GM23338 (cell line): ENCODE measurements at regions not wholly inside any gene's neighbourhood (a gene's known extent, or its start where the extent isn't known, plus 50 kb on each side); places are given as distances from the start of the nearest gene placed in this dataset.

Source experiments
- ATAC-seq: fragments of 200-7000 bp; cut with Tn5 transposase; 3 replicates; pipeline ENCODE4 v1.9.1; 2020
- DNase-seq: peaks from one replicate; pipeline ENCODE4 v3.0.0-alpha.2; 2015; ENCODE audit warnings: low spot score
- H2AFZ ChIP-seq: fragments of 200-600 bp; sonication (generic); 2 replicates; pipeline ENCODE4 v1.8.0; 2016; ENCODE audit warnings: antibody characterized with exemption, mild to moderate bottlenecking, moderate library complexity
- H3F3A ChIP-seq: fragments of 200-600 bp; sonication (generic); replicated peaks from 2 replicates; pipeline ENCODE4 v1.8.0; 2017; ENCODE audit warnings: antibody characterized with exemption, mixed run types, low read depth
- H3K27ac ChIP-seq: fragments of 200-600 bp; sonication (generic); 2 replicates; pipeline ENCODE4 v1.6.1; 2016; ENCODE audit warnings: low read depth
- H3K27me3 ChIP-seq: fragments of 200-600 bp; sonication (generic); 2 replicates; pipeline ENCODE4 v1.8.0; 2016; ENCODE audit warnings: mild to moderate bottlenecking, mixed run types, moderate library complexity; ENCODE audit not compliant: insufficient read depth
- H3K36me3 ChIP-seq: fragments of 200-600 bp; sonication (generic); 2 replicates; pipeline ENCODE4 v1.8.0; 2016; ENCODE audit warnings: mild to moderate bottlenecking; ENCODE audit not compliant: insufficient read depth
- H3K4me1 ChIP-seq: fragments of 200-600 bp; sonication (generic); 2 replicates; pipeline ENCODE4 v1.8.0; 2016; ENCODE audit warnings: mild to moderate bottlenecking, moderate library complexity; ENCODE audit not compliant: insufficient read depth
- H3K4me2 ChIP-seq: fragments of 200-600 bp; sonication (generic); 2 replicates; pipeline ENCODE4 v1.7.1; 2017; ENCODE audit warnings: mixed run types
- H3K4me3 ChIP-seq: fragments of 200-600 bp; sonication (generic); 2 replicates; pipeline ENCODE4 v1.6.1; 2016; ENCODE audit warnings: mixed run types
- H3K79me2 ChIP-seq: fragments of 200-600 bp; sonication (generic); replicated peaks from 2 replicates; pipeline ENCODE4 v1.8.0; 2017; ENCODE audit warnings: mild to moderate bottlenecking; ENCODE audit not compliant: insufficient read depth
- H3K9me2 ChIP-seq: fragments of 200-600 bp; sonication (generic); 2 replicates; pipeline ENCODE4 v1.8.0; 2017; ENCODE audit not compliant: insufficient read depth
- H4K20me1 ChIP-seq: fragments of 200-600 bp; sonication (generic); replicated peaks from 2 replicates; pipeline ENCODE4 v1.8.0; 2017; ENCODE audit warnings: mild to moderate bottlenecking; ENCODE audit not compliant: insufficient read depth
- H3K27ac Mint-ChIP-seq: 2 replicates; pipeline ENCODE4 v1.8.0; 2020; ENCODE audit warnings: inconsistent platforms, mild to moderate bottlenecking, moderate library complexity, mixed read lengths
- H3K27me3 Mint-ChIP-seq: 3 replicates; pipeline ENCODE4 v1.8.0; 2022; ENCODE audit warnings: low read depth, mild to moderate bottlenecking, moderate library complexity, mixed read lengths, inconsistent platforms; ENCODE audit not compliant: insufficient read depth, poor library complexity
- H3K36me3 Mint-ChIP-seq: 3 replicates; pipeline ENCODE4 v1.8.0; 2021; ENCODE audit warnings: low read depth, mild to moderate bottlenecking, inconsistent platforms, moderate library complexity, mixed read lengths
- H3K4me1 Mint-ChIP-seq: 3 replicates; pipeline ENCODE4 v1.8.0; 2020; ENCODE audit warnings: mild to moderate bottlenecking, inconsistent platforms, mixed read lengths
- H3K4me3 Mint-ChIP-seq: 3 replicates; pipeline ENCODE4 v1.8.0; 2021; ENCODE audit warnings: moderate library complexity, mild to moderate bottlenecking, inconsistent platforms, mixed read lengths
- H3K9me3 Mint-ChIP-seq: 3 replicates; pipeline ENCODE4 v1.8.0; 2020; ENCODE audit warnings: moderate library complexity, mild to moderate bottlenecking, inconsistent platforms, mixed read lengths
- CTCF ChIP-seq, 2 experiments: fragments of 200-600 bp in 1 of 2; sonication (generic) in 1 of 2; conservative IDR thresholded peaks; 2 replicates each; pipeline versions ENCODE4 v1.5.1 to v1.6.1; 2016 to 2017; ENCODE audit warnings: antibody characterized with exemption in 2 of 2, low read depth in 2 of 2, mild to moderate bottlenecking in 2 of 2, moderate library complexity in 1 of 2
- ETS1 ChIP-seq: IDR thresholded peaks from 2 replicates; pipeline ENCODE4 v1.6.1; 2016; ENCODE audit warnings: antibody characterized with exemption
- EZH2phosphoT487 ChIP-seq: fragments of 200-600 bp; sonication (generic); IDR thresholded peaks from one replicate; pipeline ENCODE4 v1.8.1; 2018; ENCODE audit warnings: antibody characterized with exemption; ENCODE audit not compliant: unreplicated experiment
- JUNB ChIP-seq: IDR thresholded peaks from one replicate; pipeline ENCODE4 v1.6.1; 2016; ENCODE audit warnings: antibody characterized with exemption; ENCODE audit not compliant: unreplicated experiment
- NANOG ChIP-seq: IDR thresholded peaks from 2 replicates; pipeline ENCODE4 v1.6.1; 2016; ENCODE audit warnings: antibody characterized with exemption, borderline replicate concordance
- POLR2AphosphoS5 ChIP-seq: IDR thresholded peaks from 2 replicates; pipeline ENCODE4 v1.6.1; 2016; ENCODE audit warnings: antibody characterized with exemption, low read depth
- REST ChIP-seq: IDR thresholded peaks from one replicate; pipeline ENCODE4 v1.6.1; 2018; ENCODE audit warnings: antibody characterized with exemption; ENCODE audit not compliant: unreplicated experiment
- STAT1 ChIP-seq: IDR thresholded peaks from one replicate; pipeline ENCODE4 v1.6.1; 2016; ENCODE audit warnings: antibody characterized with exemption; ENCODE audit not compliant: unreplicated experiment
- ZNF114 ChIP-seq: fragments of 250-450 bp; sonication (Bioruptor Pico); IDR thresholded peaks from 2 replicates; pipeline ENCODE4 v1.5.0; 2020; ENCODE audit warnings: mild to moderate bottlenecking, moderate library complexity
- ZNF331 ChIP-seq: fragments of 250-450 bp; sonication (Bioruptor Pico); IDR thresholded peaks from 2 replicates; pipeline ENCODE4 v1.5.0; 2020; ENCODE audit warnings: low read depth, mild to moderate bottlenecking, moderate library complexity
- ZNF462 ChIP-seq: fragments of 250-450 bp; sonication (Bioruptor Pico); IDR thresholded peaks from 2 replicates; pipeline ENCODE4 v1.5.0; 2020; ENCODE audit warnings: mild to moderate bottlenecking, moderate library complexity

GRCh38 chr9:85262333-85262732 lies 479.4 kb downstream of the AGTPBP1 start:
- no peaks in the 10 kb centered on the region for H3F3A ChIP-seq
- DNase-seq (no peak), ATAC-seq (no peak)
- Mint-ChIP-seq H3K36me3 (peaks cover 6% of the 10 kb centered on the region; the same call in 1 of the 3 replicates), H3K27ac (no peak overlapping the region), H3K4me3 (no peak overlapping the region), H3K4me1 (peaks cover 6% of the 10 kb centered on the region), H3K27me3 (no peaks in the 10 kb centered on the region), H3K9me3 (no peaks in the 10 kb centered on the region; the same call in 2 of the 3 replicates)
- no peak for TF ChIP-seq STAT1
- no peak for TF ChIP-seq ZNF462 (CRISPR knock-in tag)
- no peak for TF ChIP-seq CTCF (conservative IDR thresholded peaks at IDR 0.05; ENCODE audit: low read depth in 2 of 2)
- no peak for TF ChIP-seq ZNF114 (CRISPR knock-in tag)
- no peak for TF ChIP-seq ETS1
- no peak for TF ChIP-seq NANOG
- no peak for TF ChIP-seq EZH2phosphoT487
- no peak for TF ChIP-seq ZNF331 (CRISPR knock-in tag)
- TF ChIP-seq JUNB: no peak
- TF ChIP-seq REST: no peak
- no peak for TF ChIP-seq POLR2AphosphoS5
- no peak overlapping the region for H3K27ac ChIP-seq
- H3K4me3 ChIP-seq: no peak overlapping the region
- H2AFZ ChIP-seq: no peak overlapping the region
- H3K4me1 ChIP-seq: peaks cover under 1% of the 10 kb centered on the region; the same call in 1 of the 2 replicates
- H3K9me2 ChIP-seq: no peaks in the 10 kb centered on the region
- H3K4me2 ChIP-seq: no peak overlapping the region
- H4K20me1 ChIP-seq: no peaks in the 10 kb centered on the region; the same call in 1 of the 2 replicates
- no peaks in the 10 kb centered on the region for H3K79me2 ChIP-seq
- no peaks in the 10 kb centered on the region for H3K27me3 ChIP-seq
- H3K36me3 ChIP-seq: no peaks in the 10 kb centered on the region
